Osteoblast (primary cell): ENCODE measurements at regions not wholly inside any gene's neighbourhood (a gene's known extent, or its start where the extent isn't known, plus 50 kb on each side); places are given as distances from the start of the nearest gene placed in this dataset.
"Not testable (repeated sequence)": the region's sequence is repeated elsewhere in the genome, so short reads cannot be mapped to it uniquely, and the experiment has no call there.

ENCODE experiments used
- DNase-seq: peaks from one replicate; pipeline ENCODE4 v3.0.0; 2011; ENCODE audit warnings: low spot score, mixed read lengths; ENCODE audit not compliant: insufficient read length; ENCODE audit errors: missing footprints
- H2AFZ ChIP-seq: 2 replicates; pipeline ENCODE4 v1.6.0; 2011; ENCODE audit warnings: mild to moderate bottlenecking, low read length
- H3K27ac ChIP-seq: 2 replicates; pipeline ENCODE4 v1.5.1; 2011; ENCODE audit warnings: mild to moderate bottlenecking, low read depth, low read length, moderate library complexity
- H3K27me3 ChIP-seq: 2 replicates; pipeline ENCODE4 v1.6.0; 2012; ENCODE audit warnings: mild to moderate bottlenecking, control low read depth, inconsistent platforms, low read length, moderate library complexity; ENCODE audit not compliant: insufficient read depth
- H3K36me3 ChIP-seq: 2 replicates; pipeline ENCODE4 v1.5.1; 2011; ENCODE audit warnings: mild to moderate bottlenecking, low read length, control low read depth, moderate library complexity; ENCODE audit not compliant: insufficient read depth
- H3K4me1 ChIP-seq: 2 replicates; pipeline ENCODE4 v1.5.1; 2011; ENCODE audit warnings: mild to moderate bottlenecking, low read length, control low read depth, moderate library complexity; ENCODE audit not compliant: insufficient read depth
- H3K4me2 ChIP-seq: 2 replicates; pipeline ENCODE4 v1.6.0; 2011; ENCODE audit warnings: mild to moderate bottlenecking, low read length; ENCODE audit not compliant: insufficient read depth
- H3K4me3 ChIP-seq: fragments of 200-600 bp; sonication (generic); 3 replicates; pipeline ENCODE4 v1.5.1; 2012; ENCODE audit warnings: mild to moderate bottlenecking, low read length, inconsistent platforms; ENCODE audit not compliant: insufficient read depth
- H3K79me2 ChIP-seq: 2 replicates; pipeline ENCODE4 v1.6.0; 2012; ENCODE audit warnings: mild to moderate bottlenecking, low read length, control low read depth, inconsistent platforms; ENCODE audit not compliant: insufficient read depth
- H3K9me3 ChIP-seq: 2 replicates; pipeline ENCODE4 v1.5.1; 2011; ENCODE audit warnings: low read depth, low read length, control low read depth
- H4K20me1 ChIP-seq: 2 replicates; pipeline ENCODE4 v1.6.0; 2012; ENCODE audit warnings: mild to moderate bottlenecking, low read length, control low read depth; ENCODE audit not compliant: insufficient read depth
- CTCF ChIP-seq: IDR thresholded peaks from 2 replicates; pipeline ENCODE4 v1.5.1; 2011; ENCODE audit warnings: mild to moderate bottlenecking, low read depth, low read length, moderate library complexity; ENCODE audit errors: extremely low read depth

- H4K20me1 ChIP-seq = no peaks in the 10 kb centered on the region
- H3K9me3 ChIP-seq = no peaks in the 10 kb centered on the region
- no peaks in the 10 kb centered on the region for H3K27me3 ChIP-seq
- no peak overlapping the region for H3K4me3 ChIP-seq
- no peak overlapping the region for H3K4me2 ChIP-seq
- no peak overlapping the region for H2AFZ ChIP-seq
- H3K27ac ChIP-seq = no peak overlapping the region
- no peaks in the 10 kb centered on the region for H3K36me3 ChIP-seq
- DNase-seq = no peak
- H3K79me2 ChIP-seq = no peaks in the 10 kb centered on the region
- TF ChIP-seq CTCF = no peak
- H3K4me1 ChIP-seq = no peaks in the 10 kb centered on the region
Measured at GRCh38 chr3:134729649-134730048, 65.4 kb upstream of the EPHB1 start.

- Histone ChIP-seq H4K20me1 (no peaks in the 10 kb centered on the region), H3K9me3 (no peaks in the 10 kb centered on the region), H3K4me3 (no peak overlapping the region), H3K27ac (no peak overlapping the region), H3K79me2 (no peaks in the 10 kb centered on the region), H2AFZ (no peak overlapping the region), H3K36me3 (no peaks in the 10 kb centered on the region), H3K4me2 (no peak overlapping the region), H3K27me3 (no peaks in the 10 kb centered on the region), H3K4me1 (no peaks in the 10 kb centered on the region)
- DNase-seq = no peak
- no peak for TF ChIP-seq CTCF
Measured at GRCh38 chr3:134737516-134737915, 57.5 kb upstream of the EPHB1 start.

GRCh38 chr3:134740077-134740476 is 55.0 kb upstream of the EPHB1 start:
- not testable (repeated sequence) for H3K79me2 ChIP-seq, H3K9me3 ChIP-seq, H3K4me2 ChIP-seq, H4K20me1 ChIP-seq, H3K36me3 ChIP-seq, H3K27me3 ChIP-seq, H3K4me1 ChIP-seq, H2AFZ ChIP-seq, H3K4me3 ChIP-seq, DNase-seq, H3K27ac ChIP-seq

- Histone ChIP-seq H3K36me3 (no peaks in the 10 kb centered on the region), H3K27me3 (no peaks in the 10 kb centered on the region), H3K27ac (no peak overlapping the region), H2AFZ (no peak overlapping the region), H3K4me2 (no peak overlapping the region), H3K9me3 (no peaks in the 10 kb centered on the region), H3K79me2 (no peaks in the 10 kb centered on the region), H3K4me3 (no peak overlapping the region), H3K4me1 (no peaks in the 10 kb centered on the region), H4K20me1 (no peaks in the 10 kb centered on the region)
- no peak for DNase-seq
- TF ChIP-seq CTCF = no peak
Measured at GRCh38 chr3:134742202-134742601, 52.9 kb upstream of the EPHB1 start.

- Histone ChIP-seq H2AFZ (no peak overlapping the region), H3K79me2 (no peaks in the 10 kb centered on the region), H3K4me1 (no peaks in the 10 kb centered on the region), H3K9me3 (no peaks in the 10 kb centered on the region), H3K4me2 (no peak overlapping the region), H4K20me1 (no peaks in the 10 kb centered on the region), H3K27me3 (no peaks in the 10 kb centered on the region), H3K27ac (no peak overlapping the region), H3K36me3 (no peaks in the 10 kb centered on the region), H3K4me3 (no peak overlapping the region)
- no peak for TF ChIP-seq CTCF
- no peak for DNase-seq
Measured at GRCh38 chr3:134743006-134743405, 52.1 kb upstream of the EPHB1 start.
